GM19328 (cell line): ENCODE measurements at regions not wholly inside any gene's neighbourhood (a gene's known extent, or its start where the extent isn't known, plus 50 kb on each side); places are given as distances from the start of the nearest gene placed in this dataset.
"Not testable (repeated sequence)": the region's sequence is repeated elsewhere in the genome, so short reads cannot be mapped to it uniquely, and the experiment has no call there.

Experiments used
- ATAC-seq: cut with Tn5 transposase; IDR thresholded peaks from one replicate; pipeline ENCODE4 v1.9.1; 2021; ENCODE audit warnings: mild to moderate bottlenecking, moderate library complexity; ENCODE audit not compliant: unreplicated experiment

DNA sequence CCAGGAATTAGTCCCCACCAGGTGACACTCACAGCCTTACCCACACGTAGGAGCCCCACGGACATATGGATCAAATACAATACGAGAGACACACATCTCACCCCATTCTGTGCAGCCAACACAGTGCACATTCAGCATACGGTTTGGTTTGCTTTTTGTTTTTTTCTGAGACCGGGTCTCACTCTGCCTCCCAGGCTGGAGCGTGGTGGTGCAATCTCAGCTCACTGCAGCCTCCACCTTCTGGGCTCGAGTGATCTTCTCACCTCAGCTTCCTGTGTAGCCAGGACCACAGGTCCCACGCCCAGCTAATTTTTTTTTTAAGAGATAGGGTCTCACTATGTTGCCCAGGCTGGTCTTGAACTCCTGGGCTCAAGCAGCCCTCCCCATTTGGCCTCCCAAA, 102.8 kb downstream of the POTEB start:
- not testable (repeated sequence) for ATAC-seq

DNA sequence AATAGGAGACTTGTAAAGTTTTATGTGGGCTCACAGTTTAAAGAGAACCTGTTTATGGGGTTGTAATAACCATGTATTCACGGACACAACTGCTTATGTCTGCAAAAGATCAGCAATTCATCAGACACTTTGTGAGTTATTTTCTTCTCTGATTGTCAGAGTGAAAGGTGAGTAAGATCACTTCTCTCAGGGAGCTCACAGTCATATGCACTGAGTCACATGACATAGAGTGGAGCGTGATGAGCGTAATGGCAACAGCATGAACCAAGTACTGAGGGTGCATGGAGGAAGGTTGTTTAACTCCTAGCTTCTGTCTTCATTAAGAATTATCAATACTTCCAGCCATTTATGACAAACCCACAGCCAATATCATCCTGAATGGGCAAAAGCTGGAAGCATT, 111.0 kb downstream of the POTEB start:
- not testable (repeated sequence) for ATAC-seq

DNA sequence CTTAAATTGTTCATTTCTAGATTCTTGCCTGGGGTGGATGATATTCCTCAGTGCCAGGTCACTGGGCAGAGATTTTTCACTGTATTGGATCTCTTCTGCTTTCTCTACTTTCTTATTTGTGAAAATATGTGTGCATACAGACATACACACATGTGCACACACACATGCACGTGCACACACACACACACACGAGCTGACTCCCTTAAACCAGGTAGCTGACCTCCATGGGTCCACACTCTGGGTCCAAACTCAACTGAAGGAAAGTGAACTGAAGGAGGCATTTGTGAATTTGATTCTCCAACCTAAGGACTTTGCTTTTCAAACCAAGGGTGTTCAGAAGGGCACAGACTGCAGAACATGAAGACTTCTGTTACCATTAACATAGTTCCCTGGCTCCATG, 113.8 kb downstream of the POTEB start:
- ATAC-seq: not testable (repeated sequence)

DNA sequence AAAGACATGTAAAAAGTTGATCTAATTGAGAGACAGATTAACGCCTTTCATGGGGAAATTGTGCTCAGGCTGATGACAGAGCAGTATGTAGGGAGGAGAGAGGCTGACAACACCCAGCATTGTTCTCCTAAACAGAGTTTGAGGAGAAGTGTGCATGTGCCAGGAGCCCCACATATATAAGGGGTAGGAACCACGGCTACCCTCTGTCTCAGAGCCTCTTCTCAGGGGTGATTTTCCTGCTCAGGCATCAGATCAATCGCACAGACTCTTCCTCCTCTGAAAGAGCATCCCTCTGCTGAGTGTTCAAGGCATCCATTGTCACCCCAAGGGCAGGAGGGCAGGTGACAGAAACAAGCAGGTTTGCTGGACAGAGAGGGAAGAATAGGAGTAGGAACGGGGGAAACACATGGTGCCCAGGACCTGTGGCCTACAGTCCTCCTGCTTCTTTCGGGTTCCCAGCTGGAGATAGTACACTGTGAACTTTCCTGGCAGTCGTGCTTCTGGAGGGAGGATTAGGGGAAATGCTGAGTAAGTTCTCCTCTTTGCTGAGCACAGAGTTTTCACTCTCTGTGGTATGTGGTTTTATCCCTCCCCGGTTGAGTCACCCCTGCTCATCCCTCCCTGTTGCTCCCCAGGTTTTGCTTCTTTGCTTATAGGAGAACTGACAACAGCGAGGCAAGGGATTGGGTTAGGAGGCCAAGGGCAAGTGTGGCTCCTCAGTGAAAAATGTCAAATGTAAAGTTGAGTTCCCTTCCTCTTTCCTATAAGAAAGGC, 117.1 kb downstream of the POTEB start:
- ATAC-seq: not testable (repeated sequence)

DNA sequence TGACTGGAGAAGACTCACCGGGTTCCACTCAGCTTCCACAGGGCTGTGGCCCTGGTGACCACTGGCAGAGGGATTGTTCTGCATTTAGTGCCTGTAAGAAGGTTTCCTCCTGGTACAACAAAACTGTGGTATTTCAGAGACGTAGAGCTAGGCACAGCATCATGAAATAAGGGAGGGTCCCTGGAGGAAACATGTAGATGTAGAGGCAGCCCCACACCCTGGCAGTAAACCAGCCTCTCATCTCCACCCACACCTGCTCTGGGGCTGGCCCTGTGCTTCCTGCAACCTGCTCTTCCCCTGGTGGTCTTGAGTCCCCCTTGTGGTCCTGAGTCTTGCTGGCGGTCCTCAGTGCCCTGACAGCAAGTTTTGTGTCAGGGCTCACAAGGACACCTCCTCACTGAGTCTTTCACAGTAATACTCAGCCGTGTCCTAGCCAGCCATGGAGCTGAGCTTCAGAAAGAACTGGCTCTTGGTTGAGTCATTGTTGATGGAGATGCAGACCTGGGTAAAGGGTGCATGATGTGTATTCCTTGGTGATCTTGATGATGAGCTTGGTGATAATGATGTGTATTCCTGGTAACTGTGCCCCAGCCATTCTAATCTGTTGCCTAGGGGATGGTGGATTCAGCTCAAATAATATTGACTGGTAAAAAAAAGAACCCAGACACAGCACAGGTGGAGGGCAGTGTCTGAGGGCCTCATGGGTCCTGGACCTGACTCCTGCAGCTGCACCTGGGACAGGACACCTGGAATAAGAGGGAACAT, 118.0 kb downstream of the POTEB start:
- ATAC-seq: not testable (repeated sequence)

DNA sequence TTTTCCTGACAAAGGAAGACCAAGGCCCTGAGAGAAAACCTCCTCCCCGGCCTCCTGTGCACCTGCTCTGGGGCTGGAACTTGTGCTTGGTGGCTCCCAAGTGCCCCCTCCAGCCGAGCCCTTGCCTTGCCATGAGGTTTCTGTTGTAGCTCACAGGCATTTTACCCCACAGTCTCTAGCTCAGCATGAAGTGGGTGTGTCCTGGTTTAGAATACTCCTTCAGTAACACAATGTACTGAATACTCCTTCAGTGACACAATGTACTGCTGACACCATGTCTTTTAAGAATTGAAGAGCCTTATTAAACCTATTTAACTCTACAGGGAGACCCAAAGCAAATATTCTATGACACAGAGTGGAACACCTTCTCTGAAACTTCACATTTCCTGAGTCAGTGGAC, 123.7 kb downstream of the POTEB start:
- ATAC-seq: not testable (repeated sequence)

DNA sequence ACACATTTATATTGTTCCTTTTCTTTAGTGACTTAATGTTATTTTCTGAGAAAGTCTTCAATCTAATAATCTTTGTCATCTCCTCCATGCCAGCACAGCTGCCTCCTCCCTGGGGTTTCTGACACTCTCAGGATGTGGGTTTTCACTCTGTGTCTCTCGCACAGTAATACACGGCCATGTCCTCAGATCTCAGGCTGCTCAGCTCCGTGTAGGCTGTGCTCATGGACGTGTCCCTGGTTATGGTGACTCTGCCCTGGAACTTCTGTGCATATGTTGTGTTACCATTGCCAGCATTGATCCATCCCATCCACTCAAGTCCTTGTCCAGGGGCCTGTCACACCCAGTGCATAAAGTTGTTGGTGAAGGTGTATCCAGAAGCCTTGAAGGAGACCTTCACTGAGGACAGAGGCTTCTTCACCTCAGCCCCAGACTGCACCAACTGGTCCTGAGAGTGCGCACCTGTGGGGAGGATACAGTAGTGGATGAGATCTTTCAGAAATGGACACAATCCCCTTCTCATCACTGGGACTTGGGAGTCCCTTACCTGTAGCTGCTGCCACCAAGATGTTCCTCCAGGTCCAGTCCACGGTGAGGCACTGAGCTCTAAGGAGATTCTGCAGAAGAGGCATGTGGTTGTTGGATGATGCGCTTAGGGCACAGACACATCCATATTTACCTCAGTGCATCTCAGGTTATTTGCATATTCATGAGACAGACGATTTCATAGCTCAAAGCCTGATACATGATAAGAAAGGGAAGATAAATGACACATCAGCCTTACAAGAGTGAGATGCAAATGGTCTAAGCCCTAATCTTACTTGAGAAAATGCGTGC, 125.2 kb downstream of the POTEB start:
- not testable (repeated sequence) for ATAC-seq

DNA sequence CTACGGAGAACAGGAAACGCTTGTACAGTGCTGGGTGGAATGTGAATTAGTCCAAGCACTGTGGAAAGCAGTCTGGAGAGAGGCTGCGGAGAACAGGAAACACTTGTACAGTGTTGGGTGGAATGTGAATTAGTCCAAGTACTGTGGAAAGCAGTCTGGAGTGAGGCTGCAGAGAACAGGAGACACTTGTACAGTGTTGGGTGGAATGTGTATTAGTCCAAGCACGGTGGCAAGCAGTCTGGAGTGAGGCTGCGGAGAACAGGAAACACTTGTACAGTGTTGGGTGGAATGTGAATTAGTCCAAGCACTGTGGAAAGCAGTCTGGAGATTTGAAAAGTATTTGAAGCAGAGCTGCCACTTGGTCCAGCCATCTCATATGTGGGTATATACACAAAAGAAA, 128.4 kb downstream of the POTEB start:
- not testable (repeated sequence) for ATAC-seq

DNA sequence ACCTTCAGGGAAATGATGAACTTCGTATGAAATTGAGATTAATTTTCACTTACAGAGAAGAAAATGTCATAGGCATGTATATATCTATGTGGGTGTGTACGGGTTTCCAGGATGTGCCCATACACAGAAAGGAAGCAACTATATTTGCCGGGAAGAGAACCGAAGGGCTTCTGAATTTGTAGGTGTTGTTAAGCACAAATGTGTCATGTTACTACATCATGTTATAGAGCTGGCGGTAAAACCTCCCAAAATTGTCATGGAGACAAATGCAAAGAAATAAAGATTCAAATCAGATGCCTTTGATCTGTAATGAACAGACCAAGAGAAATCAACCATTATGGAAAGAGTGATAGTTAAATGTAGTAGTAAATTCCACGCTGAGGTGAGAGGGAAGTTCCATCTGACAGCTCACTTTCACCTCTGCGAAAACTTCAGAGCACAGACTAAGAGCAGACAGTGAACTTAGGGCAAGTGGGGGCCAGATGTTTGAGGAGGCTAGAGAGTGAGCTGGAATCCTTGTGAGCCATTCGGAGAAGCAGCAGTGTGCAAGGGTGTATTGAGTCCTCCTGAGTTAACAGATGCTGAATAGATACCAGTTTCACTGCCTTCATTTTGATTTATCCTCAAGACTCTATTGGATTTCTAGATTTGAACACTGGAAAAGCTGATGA, 133.2 kb downstream of the POTEB start:
- ATAC-seq: not testable (repeated sequence)

DNA sequence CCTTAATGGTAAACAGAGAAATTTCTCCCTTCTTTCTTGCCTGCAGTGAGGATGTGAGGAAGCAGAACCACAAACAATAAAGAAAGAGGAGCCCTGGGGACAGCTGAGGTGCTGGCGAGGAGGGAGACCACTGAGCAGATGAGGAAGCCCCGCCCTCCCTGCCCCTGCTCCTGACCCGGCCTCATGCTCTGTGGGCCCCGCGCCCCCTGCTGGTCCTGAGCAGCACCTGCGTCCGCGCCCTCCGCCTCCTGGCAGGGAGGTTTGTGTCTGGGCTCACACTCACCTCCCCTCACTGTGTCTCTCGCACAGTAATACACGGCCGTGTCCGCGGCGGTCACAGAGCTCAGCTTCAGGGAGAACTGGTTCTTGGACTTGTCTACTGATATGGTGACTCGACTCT, 135.5 kb downstream of the POTEB start:
- peak; percentile 70 for ATAC-seq

DNA sequence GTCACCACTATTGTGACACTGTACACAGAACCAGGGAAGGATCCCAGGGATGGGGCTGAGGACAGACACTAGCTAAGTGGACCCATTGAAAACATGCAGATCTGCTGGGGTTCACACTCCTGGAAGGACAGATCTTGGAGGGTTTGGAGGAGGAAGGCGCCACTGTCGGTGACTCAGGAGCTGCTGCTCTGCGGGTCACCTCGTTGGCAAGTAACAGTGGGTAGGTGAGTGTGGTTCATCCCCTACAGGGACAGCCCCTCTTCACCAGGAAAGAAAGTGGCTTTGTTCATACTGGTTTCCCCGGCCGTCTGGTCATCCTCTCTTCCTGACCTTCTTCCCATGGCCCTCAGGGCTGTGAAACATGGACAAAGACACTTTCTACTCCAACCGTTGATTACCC, 139.5 kb downstream of the POTEB start:
- ATAC-seq: not testable (repeated sequence)

DNA sequence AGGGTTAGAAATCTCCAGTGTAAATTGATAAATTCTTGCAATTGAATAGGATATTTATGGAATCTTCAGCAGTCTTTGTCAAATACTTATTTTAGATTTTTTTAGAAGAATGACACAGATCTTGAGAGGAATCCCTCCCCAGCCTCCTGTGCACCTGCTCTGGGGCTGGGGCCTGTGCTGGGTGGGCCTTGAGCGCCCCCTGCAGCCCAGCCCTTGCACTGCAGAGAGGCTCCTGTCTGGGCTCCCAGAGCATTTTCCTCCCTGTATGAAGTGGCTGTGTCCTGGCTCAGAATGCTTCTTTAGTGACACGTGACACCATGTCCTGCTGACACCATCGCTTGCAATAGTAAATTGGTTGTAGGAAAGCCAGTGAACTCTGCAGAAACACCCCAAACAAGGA, 141.1 kb downstream of the POTEB start:
- ATAC-seq: not testable (repeated sequence)

DNA sequence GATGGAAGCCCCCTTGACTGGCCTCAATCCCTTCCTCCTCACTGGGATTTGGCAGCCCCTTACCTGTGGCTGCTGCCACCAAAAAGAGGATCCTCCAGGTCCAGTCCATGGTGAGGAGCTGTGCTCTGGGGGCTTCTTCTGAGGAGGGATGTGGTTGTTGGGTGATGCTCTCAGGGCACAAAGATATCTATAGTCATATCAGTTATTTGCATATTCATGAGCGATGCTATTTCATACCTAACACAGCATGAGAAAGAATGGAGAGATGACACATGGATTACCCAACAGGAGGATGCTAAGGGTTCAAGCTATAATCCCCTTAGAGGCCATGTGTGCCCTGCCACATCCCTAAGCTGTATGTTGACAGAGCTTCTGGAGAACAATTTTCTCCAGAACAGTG, 141.7 kb downstream of the POTEB start:
- not testable (repeated sequence) for ATAC-seq

DNA sequence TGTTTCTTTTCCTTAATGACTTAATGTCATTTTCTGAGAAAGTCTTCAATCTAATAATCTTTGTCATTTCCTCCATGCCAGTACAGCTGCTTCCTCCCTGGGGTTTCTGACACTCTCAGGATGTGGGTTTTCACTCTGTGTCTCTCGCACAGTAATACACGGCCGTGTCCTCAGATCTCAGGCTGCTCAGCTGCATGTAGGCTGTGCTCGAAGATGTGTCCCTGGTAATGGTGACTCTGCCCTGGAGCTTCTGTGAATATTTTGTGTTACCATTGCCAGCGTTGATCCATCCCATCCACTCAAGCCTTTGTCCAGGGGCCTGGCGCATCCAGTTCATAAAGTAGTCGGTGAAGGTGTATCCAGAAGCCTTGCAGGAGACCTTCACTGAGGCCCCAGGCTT, 142.2 kb downstream of the POTEB start:
- not testable (repeated sequence) for ATAC-seq

DNA sequence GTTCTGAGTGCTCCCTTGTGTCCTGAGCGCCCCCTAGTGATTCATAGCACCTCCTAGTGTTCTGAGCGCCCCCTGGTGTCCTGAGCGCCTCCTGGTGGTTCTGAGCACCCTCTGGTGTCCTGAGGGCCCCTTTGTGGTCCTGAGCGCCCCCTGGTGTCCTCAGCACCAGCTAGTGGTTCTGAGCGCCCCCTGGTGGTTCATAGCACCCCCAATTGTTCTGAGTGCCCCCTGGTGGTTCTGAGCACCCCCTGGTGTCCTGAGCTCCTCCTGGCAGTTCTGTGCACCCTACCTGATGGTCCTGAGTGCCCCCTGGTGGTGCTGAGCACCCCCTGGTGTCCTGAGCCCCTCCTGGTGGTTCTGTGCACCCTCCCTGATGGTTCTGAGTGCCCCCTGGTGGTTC, 146.0 kb downstream of the POTEB start:
- ATAC-seq: peak; percentile 52

DNA sequence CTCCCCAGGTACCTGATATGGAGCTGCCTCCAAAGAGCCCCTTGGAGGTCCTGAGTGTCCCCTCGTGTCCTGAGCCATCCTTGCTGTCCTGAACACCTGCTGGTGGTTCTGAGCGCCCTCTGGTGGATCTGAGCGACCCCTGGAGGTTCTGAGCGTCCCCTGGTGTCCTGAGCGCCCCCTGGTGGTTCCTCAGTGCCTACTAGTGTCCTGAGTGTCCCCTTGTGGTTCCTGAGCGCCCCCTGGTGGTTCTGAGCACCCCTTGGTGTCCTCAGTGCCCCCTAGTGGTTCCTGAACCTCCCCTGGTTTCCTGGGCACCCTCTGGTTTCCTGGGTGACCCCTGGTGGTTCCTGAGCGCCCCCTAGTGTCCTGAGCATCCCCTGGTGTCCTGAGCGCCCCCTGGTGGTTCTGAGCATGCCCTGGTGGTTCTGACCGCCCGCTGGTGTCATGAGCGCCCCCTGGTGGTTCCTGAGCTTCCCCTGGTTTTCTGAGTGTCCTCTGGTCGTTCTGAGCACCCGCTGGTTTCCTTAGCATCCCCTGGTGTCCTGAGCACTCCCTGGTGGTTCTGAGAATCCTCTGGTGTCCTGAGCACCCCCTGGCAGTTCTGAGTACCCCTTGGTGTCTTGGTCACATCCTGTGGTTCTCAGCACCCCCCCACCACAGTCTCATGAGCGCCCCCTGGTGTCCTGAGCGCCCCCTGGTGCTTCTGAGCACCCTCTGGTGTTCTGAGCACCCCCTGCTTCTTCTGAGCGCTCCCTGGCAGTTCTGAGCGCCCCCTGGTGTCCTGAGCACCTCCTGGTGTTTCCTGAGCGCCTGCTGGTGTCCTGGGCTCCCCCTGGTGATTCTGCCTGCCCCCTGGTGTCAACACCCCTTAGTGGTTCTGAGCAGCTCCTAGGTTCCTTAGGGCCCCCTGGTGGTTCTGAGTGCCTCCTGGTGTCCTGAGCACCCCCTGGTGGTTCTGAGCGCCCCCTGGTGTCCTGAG, 146.8 kb downstream of the POTEB start:
- peak; percentile 60 for ATAC-seq

DNA sequence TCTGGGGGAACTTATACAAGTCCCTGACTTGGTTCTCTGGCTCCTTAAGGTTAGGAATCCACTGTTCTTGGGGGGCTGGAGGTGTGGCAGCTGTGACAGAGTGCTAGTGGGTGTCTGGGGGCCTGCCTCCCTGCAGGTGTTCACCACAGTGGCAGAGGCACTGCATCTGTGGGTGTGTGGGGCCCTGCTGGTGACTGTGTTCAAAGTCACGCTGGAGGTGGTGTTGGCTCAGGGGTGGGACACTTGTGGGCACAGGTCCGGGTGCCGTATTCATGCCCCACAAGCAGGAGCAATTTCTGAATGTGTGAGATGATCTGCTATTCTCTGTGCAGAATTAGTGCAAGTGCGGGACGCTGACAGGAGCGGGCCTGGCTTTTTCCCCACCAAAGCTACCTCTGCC, 152.5 kb downstream of the POTEB start:
- not testable (repeated sequence) for ATAC-seq

DNA sequence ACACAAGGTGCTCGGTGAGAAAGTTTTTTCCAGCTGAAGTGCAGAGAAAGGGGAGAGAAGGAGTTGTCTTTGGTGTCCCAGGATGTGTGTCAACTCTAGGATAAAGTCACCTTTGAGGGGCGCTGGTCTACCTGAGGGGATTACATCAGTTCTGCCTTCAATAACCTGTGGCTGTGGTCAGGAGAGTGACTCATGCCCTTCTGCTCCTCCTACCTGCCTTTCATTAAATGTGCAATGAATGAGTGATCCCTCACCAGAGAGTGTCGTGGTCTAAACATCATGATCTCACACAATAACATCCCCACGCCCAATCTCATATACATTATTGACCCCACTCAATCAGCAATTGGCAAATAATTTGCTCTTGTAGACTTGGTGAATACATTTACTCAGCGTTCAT, 156.4 kb downstream of the POTEB start:
- not testable (repeated sequence) for ATAC-seq

DNA sequence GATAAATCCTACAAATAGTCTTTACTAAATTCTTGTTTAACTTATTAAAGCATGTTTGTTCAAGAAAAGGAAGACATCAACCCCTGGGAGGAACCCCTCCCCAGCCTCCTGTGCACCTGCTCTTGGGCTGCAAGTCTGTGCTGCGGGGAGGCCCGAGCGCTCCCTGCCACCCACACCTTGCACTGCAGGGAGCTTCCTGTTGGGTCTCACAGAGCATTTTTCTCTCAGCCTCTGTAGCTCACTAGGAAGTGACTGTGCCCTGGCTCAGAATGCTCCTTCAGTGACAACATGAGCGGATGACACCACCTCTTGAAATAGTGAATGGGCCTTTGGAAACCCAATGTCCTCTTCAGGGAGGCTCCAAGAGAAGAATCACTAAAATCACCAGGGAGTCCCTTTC, 158.8 kb downstream of the POTEB start:
- ATAC-seq: peak; percentile 83

DNA sequence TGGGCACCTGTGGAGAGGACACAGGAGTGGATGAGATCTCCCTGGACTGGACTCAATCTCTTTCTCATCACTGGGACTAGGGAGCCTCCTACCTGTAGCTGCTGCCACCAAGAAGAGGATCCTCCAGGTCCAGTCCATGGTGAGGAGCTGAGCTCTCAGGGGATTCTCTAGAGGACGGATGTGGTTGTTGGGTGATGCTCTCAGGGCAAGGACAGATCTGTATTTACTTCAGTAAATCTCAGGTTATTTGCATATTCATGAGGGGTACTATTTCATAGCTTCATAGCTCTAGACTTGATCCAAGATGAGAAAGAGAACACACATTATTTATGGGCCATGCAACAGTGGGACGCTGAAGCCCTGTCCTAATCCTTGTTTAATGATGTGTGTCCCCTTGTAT, 159.4 kb downstream of the POTEB start:
- peak; percentile 46 for ATAC-seq
